Keratinocyte (primary cell): ENCODE measurements at regions not wholly inside any gene's neighbourhood (a gene's known extent, or its start where the extent isn't known, plus 50 kb on each side); places are given as distances from the start of the nearest gene placed in this dataset.

ENCODE experiments used
- EZH2 ChIP-seq: IDR thresholded peaks from one replicate; pipeline ENCODE4 v1.6.1; 2012; ENCODE audit warnings: inconsistent platforms, mild to moderate bottlenecking, low read length, moderate library complexity
- TF ChIP-seq, protein P1 (sequence below), 3 experiments: IDR thresholded peaks in 1 of 3; conservative IDR thresholded peaks in 1 of 3; optimal IDR thresholded peaks in 1 of 3; 2 replicates in 2 of 3; 3 replicates in 1 of 3; pipeline versions ENCODE3 to v1.5.1; 2011; ENCODE audit warnings: low read length in 3 of 3, mild to moderate bottlenecking in 3 of 3, moderate library complexity in 2 of 3, control low read depth in 1 of 3, inconsistent platforms in 1 of 3; ENCODE audit not compliant: insufficient read depth in 2 of 3; ENCODE audit errors: extremely low read depth in 1 of 3

GRCh38 chr7:110257673-110258072 lies 833.3 kb upstream of the LRRN3 start:
- TF ChIP-seq, protein P1, sequence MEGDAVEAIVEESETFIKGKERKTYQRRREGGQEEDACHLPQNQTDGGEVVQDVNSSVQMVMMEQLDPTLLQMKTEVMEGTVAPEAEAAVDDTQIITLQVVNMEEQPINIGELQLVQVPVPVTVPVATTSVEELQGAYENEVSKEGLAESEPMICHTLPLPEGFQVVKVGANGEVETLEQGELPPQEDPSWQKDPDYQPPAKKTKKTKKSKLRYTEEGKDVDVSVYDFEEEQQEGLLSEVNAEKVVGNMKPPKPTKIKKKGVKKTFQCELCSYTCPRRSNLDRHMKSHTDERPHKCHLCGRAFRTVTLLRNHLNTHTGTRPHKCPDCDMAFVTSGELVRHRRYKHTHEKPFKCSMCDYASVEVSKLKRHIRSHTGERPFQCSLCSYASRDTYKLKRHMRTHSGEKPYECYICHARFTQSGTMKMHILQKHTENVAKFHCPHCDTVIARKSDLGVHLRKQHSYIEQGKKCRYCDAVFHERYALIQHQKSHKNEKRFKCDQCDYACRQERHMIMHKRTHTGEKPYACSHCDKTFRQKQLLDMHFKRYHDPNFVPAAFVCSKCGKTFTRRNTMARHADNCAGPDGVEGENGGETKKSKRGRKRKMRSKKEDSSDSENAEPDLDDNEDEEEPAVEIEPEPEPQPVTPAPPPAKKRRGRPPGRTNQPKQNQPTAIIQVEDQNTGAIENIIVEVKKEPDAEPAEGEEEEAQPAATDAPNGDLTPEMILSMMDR (optimal IDR thresholded peaks at IDR 0.05 in 1 of 3, IDR thresholded peaks at IDR 0.05 in 1 of 3, conservative IDR thresholded peaks at IDR 0.05 in 1 of 3; ENCODE audit: extremely low read depth in 1 of 3, insufficient read depth in 2 of 3, low read length in 3 of 3), result no peak
- no peak for TF ChIP-seq EZH2
